ENCODE measurements at regions not wholly inside any gene's neighbourhood (a gene's known extent, or its start where the extent isn't known, plus 50 kb on each side); places are given as distances from the start of the nearest gene placed in this dataset.

DNA sequence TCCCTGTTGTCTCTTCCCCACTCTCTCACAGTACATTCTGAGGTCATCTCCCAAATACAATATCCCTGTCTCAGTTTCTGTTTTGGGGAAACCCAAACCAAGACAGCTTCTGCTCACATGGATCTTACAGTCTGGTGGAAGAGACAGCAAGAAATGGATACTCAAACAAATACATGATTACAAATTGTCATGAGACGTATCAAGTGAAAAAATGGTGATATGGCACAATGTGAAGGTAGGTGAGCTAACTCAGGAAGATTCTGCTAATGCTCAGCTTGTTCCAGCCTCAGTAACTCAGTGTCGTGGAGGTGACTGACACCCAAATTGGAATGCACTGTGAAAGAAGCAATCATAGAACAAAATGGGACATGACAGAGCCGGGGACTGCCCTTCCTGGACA lies 68.3 kb downstream of the CHST1 start:
- TF ChIP-seq, protein P1, sequence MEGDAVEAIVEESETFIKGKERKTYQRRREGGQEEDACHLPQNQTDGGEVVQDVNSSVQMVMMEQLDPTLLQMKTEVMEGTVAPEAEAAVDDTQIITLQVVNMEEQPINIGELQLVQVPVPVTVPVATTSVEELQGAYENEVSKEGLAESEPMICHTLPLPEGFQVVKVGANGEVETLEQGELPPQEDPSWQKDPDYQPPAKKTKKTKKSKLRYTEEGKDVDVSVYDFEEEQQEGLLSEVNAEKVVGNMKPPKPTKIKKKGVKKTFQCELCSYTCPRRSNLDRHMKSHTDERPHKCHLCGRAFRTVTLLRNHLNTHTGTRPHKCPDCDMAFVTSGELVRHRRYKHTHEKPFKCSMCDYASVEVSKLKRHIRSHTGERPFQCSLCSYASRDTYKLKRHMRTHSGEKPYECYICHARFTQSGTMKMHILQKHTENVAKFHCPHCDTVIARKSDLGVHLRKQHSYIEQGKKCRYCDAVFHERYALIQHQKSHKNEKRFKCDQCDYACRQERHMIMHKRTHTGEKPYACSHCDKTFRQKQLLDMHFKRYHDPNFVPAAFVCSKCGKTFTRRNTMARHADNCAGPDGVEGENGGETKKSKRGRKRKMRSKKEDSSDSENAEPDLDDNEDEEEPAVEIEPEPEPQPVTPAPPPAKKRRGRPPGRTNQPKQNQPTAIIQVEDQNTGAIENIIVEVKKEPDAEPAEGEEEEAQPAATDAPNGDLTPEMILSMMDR (conservative IDR thresholded peaks at IDR 0.05; ENCODE audit: low read depth in 2 of 2): no peak
- TF ChIP-seq, protein P2, sequence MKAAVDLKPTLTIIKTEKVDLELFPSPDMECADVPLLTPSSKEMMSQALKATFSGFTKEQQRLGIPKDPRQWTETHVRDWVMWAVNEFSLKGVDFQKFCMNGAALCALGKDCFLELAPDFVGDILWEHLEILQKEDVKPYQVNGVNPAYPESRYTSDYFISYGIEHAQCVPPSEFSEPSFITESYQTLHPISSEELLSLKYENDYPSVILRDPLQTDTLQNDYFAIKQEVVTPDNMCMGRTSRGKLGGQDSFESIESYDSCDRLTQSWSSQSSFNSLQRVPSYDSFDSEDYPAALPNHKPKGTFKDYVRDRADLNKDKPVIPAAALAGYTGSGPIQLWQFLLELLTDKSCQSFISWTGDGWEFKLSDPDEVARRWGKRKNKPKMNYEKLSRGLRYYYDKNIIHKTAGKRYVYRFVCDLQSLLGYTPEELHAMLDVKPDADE (IDR thresholded peaks at IDR 0.05): no peak
- TF ChIP-seq EZH2phosphoT487 (IDR thresholded peaks at IDR 0.05; ENCODE audit: unreplicated experiment) (no peak), ZNF114 (CRISPR knock-in tag; IDR thresholded peaks at IDR 0.05) (no peak), POLR2AphosphoS5 (IDR thresholded peaks at IDR 0.05; ENCODE audit: low read depth) (no peak), NANOG (IDR thresholded peaks at IDR 0.05; ENCODE audit: borderline replicate concordance) (no peak), EZH2 (IDR thresholded peaks at IDR 0.05; ENCODE audit: low read depth, unreplicated experiment) (no peak), CREB1 (CRISPR knock-in tag; IDR thresholded peaks at IDR 0.05; ENCODE audit: low read depth) (no peak), JUNB (IDR thresholded peaks at IDR 0.05; ENCODE audit: unreplicated experiment) (no peak), ZNF331 (CRISPR knock-in tag; IDR thresholded peaks at IDR 0.05; ENCODE audit: low read depth) (no peak), STAT1 (IDR thresholded peaks at IDR 0.05; ENCODE audit: unreplicated experiment) (no peak)
- TF ChIP-seq, protein P3, sequence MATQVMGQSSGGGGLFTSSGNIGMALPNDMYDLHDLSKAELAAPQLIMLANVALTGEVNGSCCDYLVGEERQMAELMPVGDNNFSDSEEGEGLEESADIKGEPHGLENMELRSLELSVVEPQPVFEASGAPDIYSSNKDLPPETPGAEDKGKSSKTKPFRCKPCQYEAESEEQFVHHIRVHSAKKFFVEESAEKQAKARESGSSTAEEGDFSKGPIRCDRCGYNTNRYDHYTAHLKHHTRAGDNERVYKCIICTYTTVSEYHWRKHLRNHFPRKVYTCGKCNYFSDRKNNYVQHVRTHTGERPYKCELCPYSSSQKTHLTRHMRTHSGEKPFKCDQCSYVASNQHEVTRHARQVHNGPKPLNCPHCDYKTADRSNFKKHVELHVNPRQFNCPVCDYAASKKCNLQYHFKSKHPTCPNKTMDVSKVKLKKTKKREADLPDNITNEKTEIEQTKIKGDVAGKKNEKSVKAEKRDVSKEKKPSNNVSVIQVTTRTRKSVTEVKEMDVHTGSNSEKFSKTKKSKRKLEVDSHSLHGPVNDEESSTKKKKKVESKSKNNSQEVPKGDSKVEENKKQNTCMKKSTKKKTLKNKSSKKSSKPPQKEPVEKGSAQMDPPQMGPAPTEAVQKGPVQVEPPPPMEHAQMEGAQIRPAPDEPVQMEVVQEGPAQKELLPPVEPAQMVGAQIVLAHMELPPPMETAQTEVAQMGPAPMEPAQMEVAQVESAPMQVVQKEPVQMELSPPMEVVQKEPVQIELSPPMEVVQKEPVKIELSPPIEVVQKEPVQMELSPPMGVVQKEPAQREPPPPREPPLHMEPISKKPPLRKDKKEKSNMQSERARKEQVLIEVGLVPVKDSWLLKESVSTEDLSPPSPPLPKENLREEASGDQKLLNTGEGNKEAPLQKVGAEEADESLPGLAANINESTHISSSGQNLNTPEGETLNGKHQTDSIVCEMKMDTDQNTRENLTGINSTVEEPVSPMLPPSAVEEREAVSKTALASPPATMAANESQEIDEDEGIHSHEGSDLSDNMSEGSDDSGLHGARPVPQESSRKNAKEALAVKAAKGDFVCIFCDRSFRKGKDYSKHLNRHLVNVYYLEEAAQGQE (IDR thresholded peaks at IDR 0.05; ENCODE audit: unreplicated experiment): no peak

Measured in GM23338 (cell line).